Keratinocyte (primary cell): ENCODE measurements at regions not wholly inside any gene's neighbourhood (a gene's known extent, or its start where the extent isn't known, plus 50 kb on each side); places are given as distances from the start of the nearest gene placed in this dataset.

Experiments used
- DNase-seq: peaks from one replicate; pipeline ENCODE4 v3.0.0-alpha.2; 2011; ENCODE audit warnings: low read depth, missing footprints, low spot score
- FAIRE-seq: peaks from 2 replicates; lab custom pipeline; 2011; peaks lifted over from hg19 to GRCh38; lab: Jason Lieb, UNC
- H2AFZ ChIP-seq: 2 replicates; pipeline ENCODE4 v1.6.0; 2012; ENCODE audit warnings: low read length, control low read depth, inconsistent platforms; ENCODE audit not compliant: control insufficient read depth
- H3K27ac ChIP-seq: 2 replicates; pipeline ENCODE4 v1.5.1; 2011; ENCODE audit warnings: low read length; ENCODE audit not compliant: control insufficient read depth, insufficient read depth
- H3K27me3 ChIP-seq: 3 replicates; pipeline ENCODE4 v1.6.0; 2011; ENCODE audit warnings: low read length; ENCODE audit not compliant: control insufficient read depth, insufficient read depth; ENCODE audit errors: extremely low read depth
- H3K36me3 ChIP-seq, 2 experiments: 2 replicates in 1 of 2; 3 replicates in 1 of 2; pipeline ENCODE4 v1.5.1; 2011; ENCODE audit warnings: low read length in 2 of 2, mild to moderate bottlenecking in 1 of 2; ENCODE audit not compliant: control insufficient read depth in 2 of 2, insufficient read depth in 2 of 2; ENCODE audit errors: extremely low read depth in 1 of 2
- H3K4me1 ChIP-seq: 3 replicates; pipeline ENCODE4 v1.5.1; 2011; ENCODE audit warnings: low read length; ENCODE audit not compliant: control insufficient read depth, insufficient read depth; ENCODE audit errors: extremely low read depth
- H3K4me2 ChIP-seq: 3 replicates; pipeline ENCODE4 v1.6.0; 2011; ENCODE audit warnings: low read depth, low read length; ENCODE audit not compliant: control insufficient read depth, insufficient read depth; ENCODE audit errors: extremely low read depth
- H3K4me3 ChIP-seq, 3 experiments: fragments of 200-600 bp in 1 of 3; sonication (generic) in 1 of 3; 2 replicates in 2 of 3; 3 replicates in 1 of 3; pipeline ENCODE4 v1.5.1; 2011 to 2016; ENCODE audit warnings: low read length in 3 of 3, mild to moderate bottlenecking in 3 of 3, control low read depth in 2 of 3, inconsistent platforms in 1 of 3, low read depth in 1 of 3, mixed read lengths in 1 of 3, mixed run types in 1 of 3, moderate library complexity in 1 of 3; ENCODE audit not compliant: control insufficient read depth in 2 of 3, insufficient read depth in 2 of 3; ENCODE audit errors: extremely low read depth in 1 of 3
- H3K79me2 ChIP-seq: 2 replicates; pipeline ENCODE4 v1.6.0; 2012; ENCODE audit warnings: low read length; ENCODE audit not compliant: control insufficient read depth, insufficient read depth
- H3K9ac ChIP-seq: 3 replicates; pipeline ENCODE4 v1.6.0; 2011; ENCODE audit warnings: low read length; ENCODE audit not compliant: control insufficient read depth, insufficient read depth; ENCODE audit errors: extremely low read depth
- H3K9me1 ChIP-seq: 3 replicates; pipeline ENCODE4 v1.6.0; 2011; ENCODE audit warnings: low read length; ENCODE audit not compliant: control insufficient read depth, insufficient read depth; ENCODE audit errors: extremely low read depth
- H3K9me3 ChIP-seq: 2 replicates; pipeline ENCODE4 v1.5.1; 2012; ENCODE audit warnings: low read depth, low read length; ENCODE audit not compliant: control insufficient read depth
- H4K20me1 ChIP-seq: 3 replicates; pipeline ENCODE4 v1.6.0; 2011; ENCODE audit warnings: low read length; ENCODE audit not compliant: control insufficient read depth, insufficient read depth; ENCODE audit errors: extremely low read depth
- EZH2 ChIP-seq: IDR thresholded peaks from one replicate; pipeline ENCODE4 v1.6.1; 2012; ENCODE audit warnings: inconsistent platforms, mild to moderate bottlenecking, low read length, moderate library complexity
- dilution Hi-C: fragments of 300-500 bp; cut with MboI; formaldehyde crosslinking; loops from one replicate; pipeline ENCODE4 v1.7.0; 2020; ENCODE audit warnings: low sequenced_read_pairs; ENCODE audit not compliant: extremely low pct_ligation_motif_present
- TF ChIP-seq, protein P1 (sequence below), 3 experiments: IDR thresholded peaks in 1 of 3; conservative IDR thresholded peaks in 1 of 3; optimal IDR thresholded peaks in 1 of 3; 2 replicates in 2 of 3; 3 replicates in 1 of 3; pipeline versions ENCODE3 to v1.5.1; 2011; ENCODE audit warnings: low read length in 3 of 3, mild to moderate bottlenecking in 3 of 3, moderate library complexity in 2 of 3, control low read depth in 1 of 3, inconsistent platforms in 1 of 3; ENCODE audit not compliant: insufficient read depth in 2 of 3; ENCODE audit errors: extremely low read depth in 1 of 3

DNA sequence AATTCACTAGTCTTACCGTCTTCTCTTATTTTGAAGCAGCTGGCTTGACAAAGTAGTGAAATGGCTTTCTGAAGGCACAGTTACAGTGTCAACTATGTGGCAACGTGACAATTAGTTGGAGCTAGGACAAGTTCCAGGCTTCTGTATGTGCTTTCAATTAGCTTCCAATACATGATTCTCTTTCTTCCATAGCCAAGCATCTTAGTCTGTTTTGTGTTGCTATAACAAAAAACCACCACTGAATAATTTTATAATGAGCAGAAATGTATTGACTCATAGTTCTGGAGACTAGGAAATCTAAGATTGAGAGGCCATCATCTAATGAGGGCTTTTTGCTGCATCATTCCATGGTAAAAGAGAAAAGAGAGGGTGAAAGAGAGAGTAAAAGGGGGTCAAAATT lies 365.1 kb upstream of the PLSCR5 start:
- H3K27me3 ChIP-seq: no peaks in the 10 kb centered on the region
- H3K4me2 ChIP-seq: no peak overlapping the region
- no peaks in the 10 kb centered on the region for H3K9me3 ChIP-seq
- FAIRE-seq (no peak), DNase-seq (no peak)
- H3K4me1 ChIP-seq: no peaks in the 10 kb centered on the region
- H3K36me3 ChIP-seq: no peaks in the 10 kb centered on the region
- TF ChIP-seq EZH2: no peak
- TF ChIP-seq, protein P1, sequence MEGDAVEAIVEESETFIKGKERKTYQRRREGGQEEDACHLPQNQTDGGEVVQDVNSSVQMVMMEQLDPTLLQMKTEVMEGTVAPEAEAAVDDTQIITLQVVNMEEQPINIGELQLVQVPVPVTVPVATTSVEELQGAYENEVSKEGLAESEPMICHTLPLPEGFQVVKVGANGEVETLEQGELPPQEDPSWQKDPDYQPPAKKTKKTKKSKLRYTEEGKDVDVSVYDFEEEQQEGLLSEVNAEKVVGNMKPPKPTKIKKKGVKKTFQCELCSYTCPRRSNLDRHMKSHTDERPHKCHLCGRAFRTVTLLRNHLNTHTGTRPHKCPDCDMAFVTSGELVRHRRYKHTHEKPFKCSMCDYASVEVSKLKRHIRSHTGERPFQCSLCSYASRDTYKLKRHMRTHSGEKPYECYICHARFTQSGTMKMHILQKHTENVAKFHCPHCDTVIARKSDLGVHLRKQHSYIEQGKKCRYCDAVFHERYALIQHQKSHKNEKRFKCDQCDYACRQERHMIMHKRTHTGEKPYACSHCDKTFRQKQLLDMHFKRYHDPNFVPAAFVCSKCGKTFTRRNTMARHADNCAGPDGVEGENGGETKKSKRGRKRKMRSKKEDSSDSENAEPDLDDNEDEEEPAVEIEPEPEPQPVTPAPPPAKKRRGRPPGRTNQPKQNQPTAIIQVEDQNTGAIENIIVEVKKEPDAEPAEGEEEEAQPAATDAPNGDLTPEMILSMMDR (optimal IDR thresholded peaks at IDR 0.05 in 1 of 3, IDR thresholded peaks at IDR 0.05 in 1 of 3, conservative IDR thresholded peaks at IDR 0.05 in 1 of 3; ENCODE audit: extremely low read depth in 1 of 3, insufficient read depth in 2 of 3, low read length in 3 of 3): no peak
- H2AFZ ChIP-seq: no peak overlapping the region
- no peaks in the 10 kb centered on the region for H4K20me1 ChIP-seq
- no peak overlapping the region for H3K27ac ChIP-seq
- H3K4me3 ChIP-seq: no peak overlapping the region
- no peak overlapping the region for H3K9ac ChIP-seq
- dilution Hi-C loops: no loop called here
- H3K9me1 ChIP-seq: no peaks in the 10 kb centered on the region
- H3K79me2 ChIP-seq: no peaks in the 10 kb centered on the region

DNA sequence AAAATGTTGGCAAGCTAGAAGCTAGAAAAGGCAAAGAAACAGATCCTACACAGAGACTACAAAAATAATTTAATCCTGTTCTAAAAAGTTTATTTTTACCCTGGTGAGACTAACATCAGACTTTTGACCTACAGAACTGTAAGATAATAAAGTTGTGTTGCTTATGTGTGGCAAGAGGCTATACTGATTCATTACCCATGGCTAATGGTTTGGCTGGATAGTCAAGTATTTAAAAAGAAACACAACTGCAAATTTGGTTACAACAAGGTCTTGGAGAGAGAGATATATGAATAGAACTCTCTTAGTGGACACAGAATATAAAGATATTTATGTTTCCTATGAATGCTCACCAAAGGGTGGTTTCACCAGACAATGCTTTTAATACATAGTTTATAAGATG lies 364.2 kb upstream of the PLSCR5 start:
- Histone ChIP-seq H3K4me2 (no peak overlapping the region), H3K9ac (no peak overlapping the region), H3K36me3 (no peaks in the 10 kb centered on the region), H3K79me2 (no peaks in the 10 kb centered on the region), H3K9me1 (no peaks in the 10 kb centered on the region), H3K27me3 (no peaks in the 10 kb centered on the region), H3K4me3 (no peak overlapping the region), H3K27ac (no peak overlapping the region), H4K20me1 (no peaks in the 10 kb centered on the region), H3K9me3 (no peaks in the 10 kb centered on the region), H3K4me1 (no peaks in the 10 kb centered on the region), H2AFZ (no peak overlapping the region)
- DNase-seq (no peak), FAIRE-seq (no peak)
- TF ChIP-seq, protein P1 (optimal IDR thresholded peaks at IDR 0.05 in 1 of 3, IDR thresholded peaks at IDR 0.05 in 1 of 3, conservative IDR thresholded peaks at IDR 0.05 in 1 of 3; ENCODE audit: extremely low read depth in 1 of 3, insufficient read depth in 2 of 3, low read length in 3 of 3): no peak
- TF ChIP-seq EZH2: no peak
- dilution Hi-C loops: no loop called here
